HCEC 1CT (cell line): ENCODE measurements at regions not wholly inside any gene's neighbourhood (a gene's known extent, or its start where the extent isn't known, plus 50 kb on each side); places are given as distances from the start of the nearest gene placed in this dataset.

Experiments used
- DNase-seq: peaks from one replicate; pipeline ENCODE4 v3.0.0-alpha.2; 2017

DNA sequence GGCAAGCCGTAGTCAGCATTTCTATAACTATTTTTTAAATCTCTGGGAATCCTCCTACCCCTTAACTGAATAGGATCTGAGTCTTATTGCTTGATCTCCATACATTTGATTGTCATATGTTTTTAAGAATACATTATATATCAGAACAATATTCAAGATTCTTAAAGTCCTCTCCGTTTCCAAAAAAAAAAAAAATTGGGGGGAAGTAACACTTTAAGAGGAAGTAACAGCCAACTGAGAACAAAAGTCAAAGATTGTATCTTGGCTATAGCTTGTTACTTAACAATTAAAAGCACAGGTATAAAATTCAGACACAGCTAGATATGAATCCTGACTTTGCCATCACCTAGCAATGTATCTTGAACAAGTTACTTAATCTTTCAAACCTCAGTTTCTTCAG lies 169.9 kb upstream of the ADO start:
- no peak for DNase-seq

GRCh38 chr10:62635127-62635526 lies 169.4 kb upstream of the ADO start:
- DNase-seq = no peak

DNA sequence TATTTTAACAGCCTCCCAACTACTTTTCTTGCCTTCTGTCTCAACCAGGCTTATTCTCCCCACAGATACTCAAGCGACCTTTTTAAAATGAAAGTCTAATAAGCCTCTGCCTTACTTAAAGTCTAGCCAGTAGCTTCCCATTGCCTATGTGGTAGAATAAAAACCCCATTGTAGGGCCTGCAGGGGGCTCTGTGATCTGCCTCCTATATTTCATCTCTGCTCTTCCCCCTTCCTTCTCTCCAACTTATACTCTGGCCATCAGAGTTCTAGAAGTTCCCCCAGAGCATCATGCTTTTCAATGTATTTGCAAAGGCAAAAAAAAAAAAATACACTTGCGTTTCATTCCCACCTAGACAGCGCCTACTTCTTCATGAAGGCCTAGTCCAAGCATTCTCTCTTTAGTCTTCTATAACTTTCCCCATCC lies 167.7 kb upstream of the ADO start:
- DNase-seq = peak; percentile 16

- peak; percentile 14 for DNase-seq
These were observed 167.1 kb upstream of the ADO start for GRCh38 chr10:62637249-62638061.

DNA sequence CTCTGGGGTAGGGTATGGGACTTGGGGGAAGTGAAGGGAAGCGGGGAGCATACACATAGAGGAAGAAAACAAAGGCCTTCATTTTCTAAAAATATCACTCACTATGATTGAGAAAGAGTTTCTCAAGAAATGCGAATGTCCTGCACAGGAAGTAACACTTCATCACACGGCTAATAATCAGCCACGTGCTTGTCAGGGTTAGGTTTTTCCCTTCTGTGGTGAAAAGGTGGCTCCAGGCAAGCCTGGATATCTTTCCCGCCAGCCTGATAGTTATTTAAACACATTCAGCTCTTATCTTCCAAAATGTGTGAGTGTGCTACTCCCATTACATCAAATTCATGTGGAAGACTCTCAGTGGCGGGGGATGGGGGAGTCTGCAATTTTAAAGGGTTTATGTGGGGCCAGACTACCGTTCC lies 166.4 kb upstream of the ADO start:
- DNase-seq = no peak

GRCh38 chr10:62639144-62639543 lies 165.4 kb upstream of the ADO start:
- no peak for DNase-seq

DNA sequence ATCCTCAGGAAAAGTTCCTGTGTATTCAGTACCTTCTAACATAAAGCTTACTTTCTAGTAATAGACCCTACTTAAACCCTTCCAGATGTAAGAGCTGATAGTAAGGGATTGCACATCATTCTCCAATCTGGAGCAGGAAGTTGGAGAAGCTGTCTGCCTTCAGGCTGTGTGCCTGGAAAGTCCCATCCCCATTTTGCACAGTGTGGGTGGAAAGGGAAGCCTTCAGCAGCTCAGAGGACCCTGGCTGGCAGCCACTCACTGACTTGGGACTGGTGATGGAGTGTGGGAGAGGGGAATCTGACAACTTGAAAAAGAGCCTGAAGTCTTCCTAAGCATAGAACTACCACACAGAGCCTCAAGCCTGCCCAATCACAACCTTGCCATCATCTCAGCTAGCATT lies 164.1 kb upstream of the ADO start:
- DNase-seq = no peak

GRCh38 chr10:62643606-62644587 lies 160.6 kb upstream of the ADO start:
- DNase-seq = no peak

DNA sequence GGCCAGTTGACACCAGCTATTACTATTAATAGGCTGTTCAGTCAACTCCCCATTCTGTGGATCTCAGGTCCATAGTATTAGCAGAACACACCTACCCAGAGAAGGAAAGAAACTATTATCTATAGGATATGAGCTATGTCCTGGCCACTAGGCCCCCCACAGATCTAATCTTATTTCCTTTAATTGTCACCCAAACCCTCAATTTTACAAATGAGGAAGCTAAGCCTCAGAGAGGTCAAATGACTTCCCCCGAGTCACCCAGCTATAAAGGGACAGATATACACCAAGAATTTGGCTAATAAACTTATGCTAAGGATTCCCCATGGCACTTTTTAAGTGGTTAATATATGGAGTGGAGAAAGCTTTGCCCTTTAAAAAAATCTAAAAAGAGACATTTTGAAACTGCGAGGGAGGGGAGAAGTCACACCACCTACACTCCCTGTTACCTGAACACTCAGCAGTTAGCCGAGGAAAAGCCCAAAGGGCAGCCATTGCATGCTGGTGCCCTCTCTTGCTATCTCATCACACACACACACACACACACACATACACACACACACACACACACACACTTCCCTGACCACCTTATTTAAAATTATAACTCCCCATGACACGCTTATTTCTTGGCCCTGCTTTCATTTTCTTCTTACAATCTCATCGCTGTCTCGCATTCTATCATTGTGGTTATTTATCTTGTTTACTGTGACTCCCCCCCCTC lies 157.0 kb upstream of the ADO start:
- DNase-seq = no peak

DNA sequence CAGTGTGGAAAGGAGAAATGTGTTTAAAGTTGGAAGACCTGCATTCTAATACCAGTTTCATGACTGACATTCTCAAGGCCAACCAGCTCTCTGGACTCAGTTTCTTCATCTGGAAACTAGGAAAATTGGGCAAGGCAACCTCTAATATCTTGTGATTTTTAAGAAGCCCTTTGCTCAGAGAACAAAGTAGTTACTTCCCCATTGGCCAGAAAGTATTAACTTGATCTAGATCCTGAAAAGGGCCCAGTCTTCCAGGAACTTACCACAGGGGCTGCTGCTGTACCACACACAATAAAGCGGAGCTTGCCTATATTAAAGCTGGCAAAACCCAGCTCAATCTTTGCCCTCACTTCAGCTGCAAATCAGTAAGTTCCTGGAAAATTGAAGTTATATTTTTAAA lies 155.6 kb upstream of the ADO start:
- DNase-seq = no peak

DNA sequence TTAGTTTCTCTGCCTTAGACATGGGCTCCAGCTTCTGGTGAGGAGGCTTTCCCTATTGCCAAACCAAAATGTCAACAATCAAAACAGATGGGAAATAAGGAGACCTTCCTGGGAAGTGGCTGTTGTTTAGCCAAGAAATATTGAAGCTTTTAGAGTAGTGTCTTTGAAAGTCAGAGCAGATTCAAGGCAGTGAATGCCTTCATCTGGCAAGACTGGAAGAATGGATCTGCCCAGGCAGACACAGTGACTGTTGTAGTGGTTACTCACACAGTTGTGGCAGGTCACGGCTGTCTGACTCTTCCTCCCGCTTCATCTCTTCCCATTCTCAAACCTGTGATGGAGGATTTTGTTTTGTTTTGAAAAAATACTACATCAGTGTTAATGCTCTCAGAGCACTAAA lies 154.1 kb upstream of the ADO start:
- DNase-seq = no peak

DNA sequence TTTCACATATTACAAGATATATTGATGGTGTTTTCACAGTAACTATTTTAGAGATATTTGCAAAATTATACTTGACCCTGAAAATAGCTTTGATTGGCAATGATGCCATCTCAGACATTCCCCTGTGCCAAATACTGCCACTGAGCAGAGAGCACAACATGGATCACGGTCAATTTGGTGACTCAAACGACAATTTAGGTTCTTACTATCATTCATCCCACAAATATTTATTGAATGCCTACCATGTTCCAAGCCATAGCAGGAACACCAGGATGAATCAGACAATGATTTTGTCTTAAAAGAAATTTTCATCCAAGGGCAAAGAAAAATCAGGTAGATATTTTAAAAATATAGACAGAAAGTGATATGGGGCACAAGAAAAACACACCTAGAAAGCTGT lies 153.2 kb upstream of the ADO start:
- DNase-seq = peak; percentile 31

DNA sequence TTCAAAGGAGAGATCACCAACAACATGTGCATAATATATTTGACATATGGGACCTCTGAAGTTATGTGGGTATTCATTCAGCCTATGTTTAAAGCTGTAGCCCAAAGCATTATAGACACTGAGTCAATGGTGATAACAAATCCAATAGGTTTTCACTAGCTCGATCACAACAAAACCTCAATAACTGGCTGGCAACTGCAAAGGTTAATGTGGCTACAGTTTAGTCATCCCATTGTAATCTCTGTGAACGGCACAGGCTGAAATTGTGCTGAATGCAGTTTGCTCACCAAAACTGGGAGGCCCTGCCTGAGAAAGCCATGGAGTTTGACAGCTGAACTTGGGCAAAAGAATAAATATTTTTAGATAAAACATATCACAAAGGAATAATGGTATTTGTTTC lies 152.4 kb upstream of the ADO start:
- DNase-seq = peak; percentile 60

DNA sequence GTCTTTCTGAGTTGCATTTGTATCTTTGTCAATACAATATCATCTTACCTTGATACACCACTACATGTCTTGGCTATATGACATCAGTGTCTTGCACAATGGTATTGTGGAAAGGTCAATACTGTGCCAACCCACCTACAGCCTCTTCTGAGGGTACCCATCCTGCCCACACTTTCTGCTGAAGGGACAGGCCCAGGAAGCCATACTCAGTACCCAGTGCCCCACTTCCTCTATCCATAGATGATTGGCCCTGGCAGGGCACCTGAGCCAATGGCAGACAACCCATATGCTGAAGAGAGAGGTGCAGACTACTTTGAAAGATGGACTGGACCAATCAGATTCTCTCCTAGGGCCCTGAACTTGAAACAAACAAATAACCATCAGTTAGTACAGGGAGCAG lies 152.0 kb upstream of the ADO start:
- DNase-seq = no peak

DNA sequence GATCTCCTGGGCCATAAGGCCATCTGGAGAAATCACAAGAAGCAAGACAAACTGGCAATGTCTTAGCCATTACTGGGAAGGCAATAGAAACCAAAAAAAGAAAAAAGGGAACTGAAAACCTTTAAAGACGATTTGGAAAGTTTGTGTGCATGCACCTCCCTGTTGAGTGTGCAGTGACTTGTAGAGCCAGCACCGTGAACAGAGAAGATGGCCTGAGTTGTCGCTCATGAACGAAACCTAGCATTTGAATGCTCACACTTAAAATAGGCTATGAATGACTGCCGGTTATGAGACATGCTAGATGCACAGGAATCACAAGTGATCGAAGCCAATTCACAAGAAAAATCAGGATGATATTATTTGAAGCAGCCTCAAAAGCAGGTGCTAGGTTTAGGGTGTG lies 151.3 kb upstream of the ADO start:
- DNase-seq = no peak

- DNase-seq = no peak
These were observed 149.6 kb upstream of the ADO start for GRCh38 chr10:62654966-62655336.

GRCh38 chr10:62655337-62655994 lies 149.1 kb upstream of the ADO start:
- DNase-seq = no peak

DNA sequence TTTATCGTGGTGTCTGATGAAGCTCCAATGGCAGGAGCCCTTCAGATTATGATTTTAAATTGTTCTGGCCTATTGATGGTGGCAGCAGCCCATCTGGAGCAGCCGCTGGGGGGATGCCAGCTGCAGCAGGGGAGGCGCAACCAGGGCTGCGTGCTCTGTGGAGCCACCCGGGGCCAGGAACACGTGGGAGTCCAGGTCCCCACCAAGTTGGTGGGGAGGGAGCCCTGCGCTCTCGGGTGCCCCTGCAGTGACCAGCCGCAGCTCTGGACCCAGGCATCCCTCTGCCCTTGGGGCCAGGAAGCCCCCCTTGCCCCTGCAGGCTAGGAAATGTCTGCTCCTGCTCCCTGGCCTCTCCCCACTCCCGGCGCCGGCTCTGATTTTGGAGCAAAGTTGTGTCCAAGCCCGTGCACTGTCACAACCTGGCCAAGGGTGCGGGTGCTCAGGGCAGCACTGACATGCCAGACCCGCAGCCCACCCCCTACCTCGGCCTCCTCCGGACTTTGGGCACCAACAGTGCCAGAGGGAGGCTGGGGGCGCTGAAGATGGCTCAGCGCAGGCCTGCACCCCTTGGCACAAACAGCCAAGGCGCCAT lies 147.2 kb upstream of the ADO start:
- DNase-seq = no peak

DNA sequence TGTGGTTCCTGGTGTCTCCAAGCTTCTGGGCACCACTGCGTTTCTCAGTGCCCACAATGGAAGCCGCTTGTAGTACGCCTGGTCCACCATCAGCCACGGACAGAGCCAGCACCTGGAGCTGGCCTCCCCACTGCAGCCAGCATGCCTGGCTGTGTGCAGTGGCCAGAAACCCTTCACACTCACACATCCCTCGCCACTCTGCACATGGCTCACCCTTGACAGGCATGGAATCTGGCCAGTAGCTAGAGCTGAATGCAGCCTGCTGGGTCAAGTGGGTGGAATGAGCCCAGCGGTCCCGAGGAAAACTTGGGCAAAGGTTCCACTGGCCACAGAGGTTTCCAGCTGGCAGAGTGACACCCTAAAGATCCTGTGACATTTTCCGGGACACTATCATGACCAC lies 146.0 kb upstream of the ADO start:
- DNase-seq = no peak

DNA sequence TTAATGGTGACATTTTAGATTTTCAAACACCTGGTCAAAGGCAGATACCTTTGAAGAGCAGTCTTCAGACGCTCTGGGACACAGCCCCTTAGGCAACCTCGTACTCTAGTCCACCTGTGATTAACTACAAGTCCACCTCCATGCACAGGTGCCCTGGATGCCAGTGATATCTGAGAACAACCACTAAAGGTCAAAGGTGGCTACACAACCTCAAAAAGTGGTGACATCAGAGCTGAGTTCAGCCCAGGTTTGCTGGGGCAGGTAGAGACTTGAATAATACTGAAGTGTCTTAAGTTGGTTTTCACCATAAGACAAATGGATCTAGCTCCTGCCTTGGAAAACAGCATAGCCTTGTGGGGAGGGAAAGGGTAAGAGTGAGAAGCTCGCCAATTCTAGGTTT lies 143.4 kb upstream of the ADO start:
- DNase-seq = no peak

- DNase-seq = no peak
These were observed 142.0 kb upstream of the ADO start for GRCh38 chr10:62662486-62662885.

- no peak for DNase-seq
These were observed 138.7 kb upstream of the ADO start for GRCh38 chr10:62665771-62666170.
